Panc1 (cell line): ENCODE measurements at regions not wholly inside any gene's neighbourhood (a gene's known extent, or its start where the extent isn't known, plus 50 kb on each side); places are given as distances from the start of the nearest gene placed in this dataset.

Source experiments
- ATAC-seq: fragments of 200-7000 bp; cut with Tn5 transposase; 2 replicates; pipeline ENCODE4 v1.9.1; 2020; ENCODE audit warnings: mild to moderate bottlenecking, moderate library complexity
- BruUV-seq: library from RNA; stranded (reverse); fragments of 400-500 nt; replicated peaks from 2 replicates; lab custom pipeline; 2021; lab: Mats Ljungman, UMichigan
- CTCF ChIA-PET: fragments of 300-600 bp; sonication (Branson Sonifier 250); formaldehyde crosslinking; loops from one replicate; lab custom pipeline; 2022; ENCODE audit warnings: antibody characterized with exemption; lab: Charles Lee
- POLR2A ChIA-PET: fragments of 300-600 bp; sonication (Branson Sonifier 250); formaldehyde crosslinking; loops from one replicate; lab custom pipeline; 2022; ENCODE audit warnings: antibody characterized with exemption; lab: Charles Lee
- DNase-seq: peaks from one replicate; pipeline ENCODE4 v3.0.0-alpha.2; 2010; ENCODE audit warnings: low read depth, low spot score
- H3K27ac ChIP-seq: 2 replicates; pipeline ENCODE4 v1.5.1; 2011; ENCODE audit warnings: mild to moderate bottlenecking, low read length, inconsistent platforms
- H3K27me3 ChIP-seq: fragments of 200-500 bp; sonication (Bioruptor generic); 2 replicates; pipeline ENCODE4 v1.6.0; 2014; ENCODE audit warnings: low read length, inconsistent platforms; ENCODE audit not compliant: control insufficient read depth, insufficient read depth
- H3K36me3 ChIP-seq: fragments of 200-500 bp; sonication (Bioruptor generic); 2 replicates; pipeline ENCODE4 v1.5.1; 2014; ENCODE audit warnings: inconsistent platforms, mild to moderate bottlenecking, low read length, moderate library complexity; ENCODE audit not compliant: control insufficient read depth, insufficient read depth
- H3K4me1 ChIP-seq: 2 replicates; pipeline ENCODE4 v1.5.1; 2011; ENCODE audit warnings: inconsistent platforms, mild to moderate bottlenecking, low read length, moderate library complexity; ENCODE audit not compliant: control insufficient read depth, insufficient read depth
- H3K4me3 ChIP-seq, 2 experiments: 2 replicates each; pipeline ENCODE4 v1.5.1; 2011 to 2012; ENCODE audit warnings: low read depth in 2 of 2, low read length in 2 of 2, mild to moderate bottlenecking in 2 of 2, inconsistent platforms in 1 of 2, moderate library complexity in 1 of 2
- H3K9me3 ChIP-seq: fragments of 200-500 bp; sonication (Bioruptor generic); 2 replicates; pipeline ENCODE4 v1.5.1; 2014; ENCODE audit warnings: low read depth, mild to moderate bottlenecking, inconsistent platforms, low read length, moderate library complexity; ENCODE audit not compliant: control insufficient read depth, insufficient read depth
- CTCF ChIP-seq: fragments of 450-650 bp; IDR thresholded peaks from 2 replicates; pipeline ENCODE4 v1.5.1; 2017; ENCODE audit warnings: mild to moderate bottlenecking
- POLR2AphosphoS5 ChIP-seq: IDR thresholded peaks from 2 replicates; pipeline ENCODE4 v1.6.1; 2012; ENCODE audit warnings: mild to moderate bottlenecking, low read depth, low read length, moderate library complexity
- REST ChIP-seq, 2 experiments: IDR thresholded peaks; 2 replicates each; pipeline ENCODE4 v1.6.1; 2011 to 2012; ENCODE audit warnings: low read depth in 2 of 2, control low read depth in 1 of 2, low read length in 1 of 2, mild to moderate bottlenecking in 1 of 2, moderate library complexity in 1 of 2; ENCODE audit not compliant: insufficient read depth in 1 of 2
- SIN3A ChIP-seq: IDR thresholded peaks from 2 replicates; pipeline ENCODE4 v1.6.1; 2012; ENCODE audit warnings: low read depth, mild to moderate bottlenecking, low read length, moderate library complexity, borderline replicate concordance; ENCODE audit not compliant: insufficient read depth
- TCF7L2 ChIP-seq: IDR thresholded peaks from 2 replicates; pipeline ENCODE4 v1.6.1; 2011; ENCODE audit warnings: mild to moderate bottlenecking, low read depth, low read length, inconsistent platforms
- in situ Hi-C: cut with HindIII; loops from 2 replicates; pipeline ENCODE4 v1.10.0; 2016; ENCODE audit warnings: low sequenced_read_pairs, low pct_unique_long_range_greater_than_20kb
- intact Hi-C: fragments of 100-400 bp; cut with micrococcal nuclease; formaldehyde crosslinking; loops from one replicate; pipeline ENCODE4 v1.10.0; 2022; ENCODE audit not compliant: unreplicated experiment

GRCh38 chr7:113204415-113204814 lies 86.1 kb upstream of the SMIM30 start:
- no peak overlapping the region for H3K27ac ChIP-seq
- BruUV-seq = no TSS peak
- no peak for TF ChIP-seq SIN3A
- TF ChIP-seq REST (IDR thresholded peaks at IDR 0.05; ENCODE audit: insufficient read depth in 1 of 2, low read depth in 2 of 2, low read length in 1 of 2) = no peak
- no peak for TF ChIP-seq POLR2AphosphoS5
- TF ChIP-seq CTCF = no peak
- no peak for TF ChIP-seq TCF7L2
- no peaks in the 10 kb centered on the region for H3K4me1 ChIP-seq
- intact Hi-C loops (no loop called here), in situ Hi-C loops (no loop called here)
- ChIA-PET POLR2A (no interaction called here), CTCF (no interaction called here)
- H3K4me3 ChIP-seq = no peak overlapping the region
- ATAC-seq (no peak), DNase-seq (no peak)
- no peaks in the 10 kb centered on the region for H3K36me3 ChIP-seq
- H3K9me3 ChIP-seq = no peaks in the 10 kb centered on the region
- H3K27me3 ChIP-seq = no peaks in the 10 kb centered on the region

- Histone ChIP-seq H3K4me1 (no peaks in the 10 kb centered on the region), H3K9me3 (no peaks in the 10 kb centered on the region), H3K27me3 (no peaks in the 10 kb centered on the region), H3K4me3 (no peak overlapping the region), H3K27ac (no peak overlapping the region), H3K36me3 (no peaks in the 10 kb centered on the region)
- ATAC-seq = no peak
- POLR2A ChIA-PET = no interaction called here
- CTCF ChIA-PET = no interaction called here
- intact Hi-C loops (no loop called here), in situ Hi-C loops (no loop called here)
- DNase-seq = no peak
- TF ChIP-seq TCF7L2 = no peak
- BruUV-seq = no TSS peak
Measured at GRCh38 chr7:113202284-113202683, 83.9 kb upstream of the SMIM30 start.

GRCh38 chr7:113200281-113200680 lies 81.9 kb upstream of the SMIM30 start:
- in situ Hi-C loops (no loop called here), intact Hi-C loops (no loop called here)
- ChIA-PET POLR2A (no interaction called here), CTCF (no interaction called here)
- Histone ChIP-seq H3K4me3 (no peak overlapping the region), H3K9me3 (no peaks in the 10 kb centered on the region), H3K36me3 (no peaks in the 10 kb centered on the region), H3K27ac (no peak overlapping the region), H3K27me3 (no peaks in the 10 kb centered on the region), H3K4me1 (no peaks in the 10 kb centered on the region)
- TF ChIP-seq REST (IDR thresholded peaks at IDR 0.05; ENCODE audit: insufficient read depth in 1 of 2, low read depth in 2 of 2, low read length in 1 of 2) (no peak), TCF7L2 (no peak), POLR2AphosphoS5 (no peak), CTCF (no peak)
- ATAC-seq (no peak), DNase-seq (no peak)
- BruUV-seq = no TSS peak
